Kidney (tissue), 13 donors: ENCODE measurements at regions not wholly inside any gene's neighbourhood (a gene's known extent, or its start where the extent isn't known, plus 50 kb on each side); places are given as distances from the start of the nearest gene placed in this dataset.

Experiments used
- DNase-seq, 5 donors: peaks; one replicate each; pipeline ENCODE4 v3.0.0-alpha.2; 2013 to 2020
- FAIRE-seq: peaks from 2 replicates; lab custom pipeline; 2012; peaks lifted over from hg19 to GRCh38; lab: Jason Lieb, UNC
- H3K27ac ChIP-seq, 2 donors: one replicate each; pipeline ENCODE4 v1.7.0; 2013; ENCODE audit warnings: low read depth in 2 of 2, low read length in 2 of 2, inconsistent platforms in 1 of 2
- H3K27me3 ChIP-seq: one replicate; pipeline ENCODE4 v1.7.1; 2013; ENCODE audit warnings: low read length, inconsistent platforms; ENCODE audit not compliant: control insufficient read depth, insufficient read depth
- H3K36me3 ChIP-seq, 3 donors: one replicate each; pipeline versions ENCODE4 v1.7.0 to v1.7.1; 2013; ENCODE audit warnings: low read length in 3 of 3, control low read depth in 1 of 3, inconsistent platforms in 1 of 3; ENCODE audit not compliant: insufficient read depth in 3 of 3, control insufficient read depth in 2 of 3
- H3K4me1 ChIP-seq, 3 donors: one replicate each; pipeline versions ENCODE4 v1.7.0 to v1.7.1; 2013; ENCODE audit warnings: low read length in 3 of 3, inconsistent platforms in 1 of 3, low read depth in 1 of 3; ENCODE audit not compliant: control insufficient read depth in 2 of 3, insufficient read depth in 2 of 3
- H3K4me3 ChIP-seq, 3 donors: one replicate each; pipeline versions ENCODE4 v1.7.0 to v1.8.1; 2013; ENCODE audit warnings: low read length in 3 of 3, control low read depth in 1 of 3, inconsistent platforms in 1 of 3
- H3K9ac ChIP-seq, 3 donors: one replicate each; pipeline versions ENCODE4 v1.7.0 to v1.7.1; 2013; ENCODE audit warnings: low read length in 3 of 3, control low read depth in 1 of 3, inconsistent platforms in 1 of 3
- H3K9me3 ChIP-seq, 3 donors: one replicate each; pipeline versions ENCODE4 v1.7.0 to v1.7.1; 2013; ENCODE audit warnings: low read length in 3 of 3, control low read depth in 1 of 3, inconsistent platforms in 1 of 3; ENCODE audit not compliant: control insufficient read depth in 2 of 3, insufficient read depth in 1 of 3
- CTCF ChIP-seq: IDR thresholded peaks from 3 replicates; pipeline ENCODE4 v1.5.1; 2012; ENCODE audit warnings: mild to moderate bottlenecking, moderate library complexity, borderline replicate concordance; ENCODE audit not compliant: insufficient read depth; ENCODE audit errors: extremely low read depth
- intact Hi-C: fragments of 100-400 bp; cut with DNase I; formaldehyde crosslinking; loops from one replicate; pipeline ENCODE4 v1.11.1; 2022
- donor health status: control.
- donor health status: control.
- donor health status: control.
- donor health status: control.
- donor health status: control.
- donor health status: DM: yes; HTN: yes; CAD: no.
- donor health status: Normal renal cell carcinoma (clear cell type).

- DNase-seq (no peak), FAIRE-seq (no peak)
- intact Hi-C loops = no loop called here
- no peaks in the 10 kb centered on the region for H3K9me3 ChIP-seq
- no peak overlapping the region for H3K27ac ChIP-seq
- H3K4me1 ChIP-seq = no peaks in the 10 kb centered on the region
- no peaks in the 10 kb centered on the region for H3K27me3 ChIP-seq
- H3K9ac ChIP-seq = no peak overlapping the region
- H3K4me3 ChIP-seq = no peak overlapping the region
- TF ChIP-seq CTCF = no peak
- no peaks in the 10 kb centered on the region for H3K36me3 ChIP-seq
Observed at GRCh38 chrX:155757046-155757759, 123.9 kb upstream of the VAMP7 start.

GRCh38 chrX:155755706-155756337, 125.3 kb upstream of the VAMP7 start:
- Histone ChIP-seq H3K27ac (no peak overlapping the region), H3K36me3 (no peaks in the 10 kb centered on the region), H3K4me1 (no peaks in the 10 kb centered on the region), H3K4me3 (no peak overlapping the region), H3K9ac (no peak overlapping the region), H3K27me3 (no peaks in the 10 kb centered on the region), H3K9me3 (no peaks in the 10 kb centered on the region)
- intact Hi-C loops = no loop called here
- FAIRE-seq = no peak
- DNase-seq = no peak
- TF ChIP-seq CTCF = no peak

- DNase-seq (no peak), FAIRE-seq (no peak)
Observed at GRCh38 chrX:155751131-155751530, 130.0 kb upstream of the VAMP7 start.

More at GRCh38 chrX:155751131-155751530, 130.0 kb upstream of the VAMP7 start:
- Histone ChIP-seq H3K9ac (no peak overlapping the region), H3K27ac (no peak overlapping the region), H3K36me3 (no peaks in the 10 kb centered on the region), H3K27me3 (no peaks in the 10 kb centered on the region), H3K4me1 (no peaks in the 10 kb centered on the region), H3K4me3 (no peak overlapping the region), H3K9me3 (no peaks in the 10 kb centered on the region)
- intact Hi-C loops = no loop called here
- no peak for TF ChIP-seq CTCF
